Rectal smooth muscle tissue (tissue), 1 donor: ENCODE measurements at regions not wholly inside any gene's neighbourhood (a gene's known extent, or its start where the extent isn't known, plus 50 kb on each side); places are given as distances from the start of the nearest gene placed in this dataset.

ENCODE experiments used
- H3K27ac ChIP-seq: one replicate; pipeline ENCODE4 v1.7.0; 2013; ENCODE audit warnings: low read depth, low read length, inconsistent platforms
- H3K27me3 ChIP-seq: one replicate; pipeline ENCODE4 v1.7.0; 2013; ENCODE audit warnings: low read length; ENCODE audit not compliant: control insufficient read depth, insufficient read depth
- H3K36me3 ChIP-seq: one replicate; pipeline ENCODE4 v1.7.0; 2013; ENCODE audit warnings: low read length; ENCODE audit not compliant: control insufficient read depth, insufficient read depth
- H3K4me1 ChIP-seq: one replicate; pipeline ENCODE4 v1.7.0; 2013; ENCODE audit warnings: low read length; ENCODE audit not compliant: control insufficient read depth, insufficient read depth
- H3K4me3 ChIP-seq: one replicate; pipeline ENCODE4 v1.7.0; 2013; ENCODE audit warnings: low read length
- H3K9ac ChIP-seq: one replicate; pipeline ENCODE4 v1.7.0; 2013; ENCODE audit warnings: low read length

DNA sequence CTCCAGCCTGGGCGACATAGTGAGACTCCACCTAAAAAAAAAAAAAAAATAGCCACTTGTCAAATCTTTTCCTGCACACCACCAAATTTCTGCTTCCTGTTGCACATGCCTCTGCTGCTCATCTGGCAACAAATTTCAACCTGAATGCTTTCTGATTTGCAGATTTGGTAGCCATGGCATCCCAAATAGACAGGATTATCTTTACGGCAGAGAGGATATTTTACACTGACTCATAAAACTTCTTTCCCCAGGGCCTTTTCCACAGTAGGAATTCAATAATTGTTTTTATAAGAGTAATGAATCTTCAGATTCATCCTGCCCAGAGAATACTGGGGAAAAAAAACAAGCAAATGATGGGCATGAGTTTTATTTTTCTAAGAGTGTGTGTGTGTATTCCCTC lies 264.6 kb downstream of the FRK start:
- H3K9ac ChIP-seq, result no peak overlapping the region
- no peaks in the 10 kb centered on the region for H3K36me3 ChIP-seq
- no peaks in the 10 kb centered on the region for H3K27me3 ChIP-seq
- no peak overlapping the region for H3K27ac ChIP-seq
- H3K4me3 ChIP-seq, result no peak overlapping the region
- H3K4me1 ChIP-seq, result no peaks in the 10 kb centered on the region

DNA sequence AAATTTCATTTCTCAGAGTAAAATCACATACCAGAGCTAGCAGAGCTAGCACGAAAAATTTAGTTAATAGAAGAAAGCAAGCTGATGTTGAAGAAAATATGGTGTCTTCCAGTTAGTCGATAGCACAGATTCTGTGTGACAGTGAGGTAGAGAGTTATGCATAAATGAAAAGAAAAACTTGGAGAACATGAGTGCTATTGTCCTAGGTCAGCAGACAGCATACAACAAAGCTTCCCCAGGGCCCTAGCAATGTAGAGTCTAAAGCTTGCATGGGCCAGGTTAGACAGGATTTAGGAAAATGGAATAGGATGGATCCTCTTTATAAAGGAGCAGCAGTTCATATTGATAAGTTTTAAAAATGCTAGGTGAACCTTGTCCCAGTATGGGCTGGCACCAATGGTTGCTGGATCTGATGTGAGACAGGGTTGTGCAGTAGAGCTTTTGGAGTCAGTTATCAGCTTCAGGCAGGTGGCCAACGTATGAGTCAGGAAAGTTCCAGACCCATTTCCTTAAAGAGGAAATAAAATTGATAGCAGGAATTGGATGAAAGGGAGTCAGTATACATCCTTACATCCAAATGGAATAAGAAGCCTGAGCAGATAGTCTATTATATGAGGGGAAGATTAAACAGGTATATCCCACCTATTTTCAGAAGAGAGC lies 277.2 kb downstream of the FRK start:
- Histone ChIP-seq H3K4me1 (no peaks in the 10 kb centered on the region), H3K27ac (no peak overlapping the region)

DNA sequence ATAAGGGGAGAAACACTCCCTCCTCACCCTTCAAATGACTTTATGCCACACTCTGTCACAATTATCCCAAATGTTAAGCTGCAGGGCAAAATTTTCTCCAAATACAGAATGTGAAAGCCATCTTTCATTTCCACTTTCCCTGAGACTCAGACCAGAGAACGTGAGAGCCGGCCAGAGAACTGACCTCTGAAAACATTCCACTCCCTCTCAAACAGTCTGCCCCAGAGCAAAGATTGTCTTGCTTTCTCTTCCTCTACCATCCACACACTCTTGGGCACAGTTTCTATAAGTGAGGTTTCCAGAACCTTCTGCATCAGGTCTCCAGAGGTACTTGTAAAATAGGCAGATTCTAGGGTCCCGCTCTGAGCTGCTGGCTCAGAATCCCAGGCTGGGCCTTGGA lies 278.1 kb downstream of the FRK start:
- Histone ChIP-seq H3K4me1 (no peaks in the 10 kb centered on the region), H3K4me3 (no peak overlapping the region), H3K27me3 (no peaks in the 10 kb centered on the region), H3K36me3 (no peaks in the 10 kb centered on the region), H3K9ac (no peak overlapping the region), H3K27ac (no peak overlapping the region)

More for the DNA sequence above, 277.2 kb downstream of the FRK start:
- H3K4me3 ChIP-seq, result no peak overlapping the region
- no peaks in the 10 kb centered on the region for H3K36me3 ChIP-seq
- H3K27me3 ChIP-seq, result no peaks in the 10 kb centered on the region
- H3K9ac ChIP-seq, result no peak overlapping the region

DNA sequence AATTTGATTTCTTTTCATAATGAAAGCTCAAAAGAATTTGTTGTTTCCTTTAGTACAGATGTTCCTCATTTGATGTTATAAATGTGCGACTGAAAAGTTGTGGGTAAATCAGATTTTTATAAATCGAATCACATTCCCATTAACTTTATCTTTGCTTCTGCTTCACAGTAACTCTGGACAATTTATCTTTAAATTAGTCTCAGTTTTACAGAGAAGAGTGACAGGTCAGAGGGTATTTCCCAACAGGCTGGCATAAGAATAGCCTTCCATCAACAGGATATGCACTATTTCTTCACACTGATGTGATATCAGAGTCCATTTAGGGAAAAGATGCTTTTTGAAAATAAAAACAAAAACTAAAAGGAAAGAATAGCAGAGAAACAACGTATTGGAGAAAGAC lies 286.9 kb downstream of the FRK start:
- no peak overlapping the region for H3K9ac ChIP-seq
- no peaks in the 10 kb centered on the region for H3K36me3 ChIP-seq
- no peak overlapping the region for H3K27ac ChIP-seq
- H3K4me3 ChIP-seq, result no peak overlapping the region
- no peaks in the 10 kb centered on the region for H3K27me3 ChIP-seq
- no peaks in the 10 kb centered on the region for H3K4me1 ChIP-seq

DNA sequence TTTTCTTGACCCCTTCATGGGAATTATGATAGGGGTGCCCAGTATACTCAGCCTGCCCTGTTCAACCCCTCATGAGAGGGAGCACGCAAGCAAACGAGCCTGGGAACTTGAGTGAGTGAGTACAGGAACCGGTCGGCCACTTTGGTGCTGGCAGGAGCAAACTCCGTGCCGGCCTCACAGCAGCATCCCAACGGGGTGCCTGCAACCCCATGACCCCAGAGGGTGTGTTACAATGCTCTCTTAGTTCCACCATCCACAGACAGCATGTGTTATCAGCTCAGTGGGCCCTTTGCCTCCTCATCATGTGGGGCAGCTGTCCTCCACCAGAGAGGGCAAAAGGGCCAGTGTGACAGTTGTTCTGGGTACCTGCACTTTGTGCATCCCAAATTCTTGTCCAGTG lies 289.8 kb downstream of the FRK start:
- H3K4me3 ChIP-seq, result no peak overlapping the region
- H3K9ac ChIP-seq, result no peak overlapping the region
- no peaks in the 10 kb centered on the region for H3K27me3 ChIP-seq
- H3K4me1 ChIP-seq, result no peaks in the 10 kb centered on the region
- no peaks in the 10 kb centered on the region for H3K36me3 ChIP-seq
- no peak overlapping the region for H3K27ac ChIP-seq

DNA sequence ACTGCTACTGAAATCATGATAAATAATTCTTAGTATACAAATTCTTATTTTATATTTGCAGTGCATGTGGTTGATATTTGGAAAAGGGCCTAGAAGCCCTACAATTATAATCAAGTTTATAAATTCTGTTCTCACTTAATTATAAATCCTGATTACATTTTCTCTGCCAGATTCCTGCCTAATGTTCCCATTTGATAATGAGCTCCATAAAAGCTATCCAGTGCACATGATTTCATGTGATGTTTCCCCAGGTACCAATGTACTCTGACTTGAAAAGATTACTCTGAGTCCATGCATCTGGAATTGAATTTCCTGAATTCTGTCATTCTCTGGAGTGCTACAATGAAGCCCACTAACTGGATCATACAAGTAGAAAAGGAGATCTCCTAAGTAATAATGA lies 292.2 kb downstream of the FRK start:
- no peaks in the 10 kb centered on the region for H3K36me3 ChIP-seq
- no peaks in the 10 kb centered on the region for H3K27me3 ChIP-seq
- no peak overlapping the region for H3K4me3 ChIP-seq
- H3K27ac ChIP-seq, result no peak overlapping the region
- H3K9ac ChIP-seq, result no peak overlapping the region
- no peaks in the 10 kb centered on the region for H3K4me1 ChIP-seq

DNA sequence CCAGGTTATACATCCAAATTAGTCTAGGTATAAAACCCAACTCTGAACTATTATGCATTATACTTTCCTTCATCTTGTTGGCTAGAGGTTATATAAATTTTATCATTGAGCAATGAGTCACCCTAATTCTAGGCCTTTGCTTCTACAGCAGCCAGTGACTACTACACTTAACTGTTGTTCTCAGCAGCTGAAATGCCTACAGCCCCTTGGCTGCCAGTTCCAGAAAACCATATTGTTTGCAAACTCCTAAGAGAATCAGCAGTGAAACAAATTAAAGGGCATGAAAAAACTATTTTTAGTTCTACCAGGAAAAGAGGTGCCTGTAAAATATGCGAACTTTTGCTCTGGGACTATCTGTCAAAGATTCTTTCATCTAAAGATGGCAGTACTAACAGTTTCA lies 292.8 kb downstream of the FRK start:
- Histone ChIP-seq H3K4me3 (no peak overlapping the region), H3K36me3 (no peaks in the 10 kb centered on the region), H3K27ac (no peak overlapping the region), H3K27me3 (no peaks in the 10 kb centered on the region), H3K4me1 (no peaks in the 10 kb centered on the region), H3K9ac (no peak overlapping the region)

DNA sequence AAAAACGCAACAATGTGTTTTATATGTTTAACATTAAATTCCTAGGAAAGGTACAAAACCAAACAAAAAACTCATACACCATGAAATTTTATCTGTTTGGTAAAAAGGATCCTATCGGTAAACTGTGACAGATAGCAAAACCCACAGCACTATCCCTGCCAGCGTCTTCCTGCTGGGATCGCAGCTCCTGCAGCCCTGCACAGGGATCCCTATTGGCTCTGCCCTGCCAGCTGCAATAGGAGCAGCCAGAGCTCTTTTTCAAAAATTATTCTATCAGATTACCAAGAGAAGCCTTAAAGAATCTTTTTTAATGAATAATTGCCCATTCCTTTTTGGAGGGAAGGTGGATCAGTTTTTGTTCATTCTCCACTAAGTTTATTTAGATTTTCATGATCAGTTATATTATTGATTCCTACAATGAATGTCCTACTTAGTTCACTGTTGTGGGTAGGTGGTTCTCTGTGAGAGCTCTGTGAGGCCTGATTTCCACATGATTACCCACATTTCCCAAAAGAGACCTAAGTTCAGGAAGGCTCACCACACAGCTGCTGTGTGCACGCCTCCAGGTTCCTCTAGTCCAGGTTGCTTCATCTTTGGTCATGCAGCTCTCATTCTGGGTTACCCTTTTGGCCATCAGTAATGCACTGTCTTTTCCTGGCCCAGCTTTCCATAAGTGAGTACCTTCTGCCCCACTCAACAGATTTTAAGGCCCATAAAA lies 293.8 kb downstream of the FRK start:
- Histone ChIP-seq H3K4me3 (no peak overlapping the region), H3K4me1 (no peaks in the 10 kb centered on the region), H3K27me3 (no peaks in the 10 kb centered on the region), H3K9ac (no peak overlapping the region), H3K36me3 (no peaks in the 10 kb centered on the region), H3K27ac (no peak overlapping the region)

DNA sequence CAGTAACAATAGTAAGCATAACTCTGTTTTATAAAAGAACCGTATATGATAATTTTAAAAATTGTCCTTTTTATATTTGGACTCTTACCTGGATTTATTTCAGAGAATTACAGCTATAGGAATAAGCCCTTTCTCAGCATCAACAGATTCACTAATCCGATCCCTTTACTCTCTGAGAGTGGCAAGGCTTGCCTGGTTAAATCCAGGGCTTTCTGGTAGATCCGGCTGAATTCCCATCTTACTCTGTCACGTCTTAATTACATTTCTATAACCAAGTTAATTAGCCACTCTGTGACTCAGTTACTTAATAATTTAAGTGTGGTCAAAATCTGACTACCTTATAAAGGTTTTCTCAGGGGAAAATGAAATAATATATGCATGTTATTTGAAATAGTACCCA lies 294.7 kb downstream of the FRK start:
- Histone ChIP-seq H3K27me3 (no peaks in the 10 kb centered on the region), H3K9ac (no peak overlapping the region), H3K4me3 (no peak overlapping the region), H3K4me1 (no peaks in the 10 kb centered on the region), H3K36me3 (no peaks in the 10 kb centered on the region), H3K27ac (no peak overlapping the region)

DNA sequence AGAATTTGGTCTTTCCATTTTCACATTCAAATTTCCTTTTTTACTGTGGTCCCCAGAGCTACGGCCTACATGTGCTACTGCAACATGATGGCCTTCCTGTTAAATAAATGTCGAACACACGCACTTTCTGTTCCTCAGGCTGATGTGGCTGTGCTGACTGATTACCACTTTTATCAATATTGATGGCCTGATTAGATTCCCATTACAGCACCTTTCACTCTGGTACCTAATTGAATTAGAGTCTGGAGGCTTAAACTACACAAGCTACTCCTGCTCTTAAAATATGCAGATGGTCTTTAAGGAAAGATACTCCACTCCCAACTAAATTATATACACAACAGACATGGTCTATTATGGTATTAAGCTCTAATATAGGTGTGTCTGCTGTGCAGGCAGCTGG lies 301.6 kb downstream of the FRK start:
- no peak overlapping the region for H3K9ac ChIP-seq
- H3K4me1 ChIP-seq, result no peaks in the 10 kb centered on the region
- no peak overlapping the region for H3K4me3 ChIP-seq
- H3K36me3 ChIP-seq, result no peaks in the 10 kb centered on the region
- H3K27me3 ChIP-seq, result no peaks in the 10 kb centered on the region
- H3K27ac ChIP-seq, result no peak overlapping the region

DNA sequence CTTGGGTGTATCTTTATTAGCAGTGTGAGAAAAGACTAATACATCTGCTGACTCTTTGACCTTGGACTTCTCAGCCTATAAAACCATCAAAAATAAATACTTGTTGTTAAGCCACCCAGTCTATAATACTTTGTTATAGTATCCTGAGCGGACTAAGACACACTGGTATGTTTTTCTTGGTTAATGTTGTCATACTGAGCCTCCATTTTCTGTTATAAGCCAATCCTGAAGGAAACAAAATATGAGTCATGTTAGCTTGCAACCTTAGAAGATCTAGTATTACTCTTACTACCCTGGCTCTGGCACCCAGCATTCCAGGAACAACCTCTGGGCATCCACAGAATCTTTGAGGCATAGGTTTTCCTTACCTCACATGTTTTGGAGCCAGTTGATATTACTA lies 307.2 kb downstream of the FRK start:
- no peak overlapping the region for H3K9ac ChIP-seq
- no peaks in the 10 kb centered on the region for H3K36me3 ChIP-seq
- H3K4me1 ChIP-seq, result peaks cover 4% of the 10 kb centered on the region
- no peak overlapping the region for H3K4me3 ChIP-seq
- H3K27me3 ChIP-seq, result no peaks in the 10 kb centered on the region
- H3K27ac ChIP-seq, result no peak overlapping the region

DNA sequence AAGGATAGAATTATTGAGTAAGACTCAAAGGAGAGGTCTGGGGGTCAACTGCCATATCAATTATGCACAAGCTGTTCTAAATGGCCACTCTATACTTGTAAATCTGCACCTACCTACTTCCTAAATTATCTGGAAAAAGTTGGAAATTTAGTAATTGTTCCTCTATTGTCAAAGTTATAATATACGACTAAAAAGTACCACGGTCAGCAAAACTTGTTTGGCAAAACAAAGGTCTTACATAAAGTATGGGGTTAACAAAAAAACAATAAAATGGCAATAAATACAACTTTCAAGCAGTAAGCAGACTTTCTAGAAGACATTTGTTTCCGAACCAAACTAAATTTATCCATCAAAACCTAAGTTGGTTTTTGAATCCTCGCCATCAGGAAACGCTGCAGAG lies 309.7 kb downstream of the FRK start:
- Histone ChIP-seq H3K27ac (no peak overlapping the region), H3K36me3 (no peaks in the 10 kb centered on the region), H3K4me1 (peaks cover 4% of the 10 kb centered on the region), H3K27me3 (no peaks in the 10 kb centered on the region), H3K4me3 (no peak overlapping the region), H3K9ac (no peak overlapping the region)

DNA sequence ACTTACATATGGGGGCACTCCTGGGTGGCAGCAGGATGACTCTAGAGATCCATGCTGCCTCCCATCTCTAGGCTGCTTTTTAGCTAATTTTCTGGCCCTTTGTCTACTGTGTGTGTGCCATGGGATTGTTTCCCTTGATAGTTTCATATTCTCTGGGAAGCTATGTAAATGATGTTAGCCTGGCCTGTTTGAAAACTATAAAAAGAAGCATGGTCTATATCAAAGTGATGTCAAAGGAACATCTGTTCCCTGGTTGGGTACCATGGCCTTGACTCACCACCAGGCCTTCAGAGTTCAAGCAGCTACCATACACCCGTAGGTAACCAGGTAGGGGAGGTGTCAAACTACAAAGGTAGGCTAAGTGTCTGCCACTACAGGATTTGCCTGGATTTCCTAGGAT lies 310.4 kb downstream of the FRK start:
- no peak overlapping the region for H3K4me3 ChIP-seq
- H3K9ac ChIP-seq, result no peak overlapping the region
- H3K36me3 ChIP-seq, result no peaks in the 10 kb centered on the region
- H3K27me3 ChIP-seq, result no peaks in the 10 kb centered on the region
- peak overlapping the region; percentile 45 for H3K27ac ChIP-seq
- peaks cover 4% of the 10 kb centered on the region for H3K4me1 ChIP-seq
